Amygdala (tissue), 56 donors: ENCODE measurements at regions not wholly inside any gene's neighbourhood (a gene's known extent, or its start where the extent isn't known, plus 50 kb on each side); places are given as distances from the start of the nearest gene placed in this dataset.

Experiments used
- DNase-seq, 56 donors: peaks; one replicate each; lab custom pipeline; 2025; lab: John Stamatoyannopoulos, UW

- no peak for DNase-seq
Measured at GRCh38 chr12:107826276-107826675, 51.8 kb downstream of the ASCL4 start.

DNA sequence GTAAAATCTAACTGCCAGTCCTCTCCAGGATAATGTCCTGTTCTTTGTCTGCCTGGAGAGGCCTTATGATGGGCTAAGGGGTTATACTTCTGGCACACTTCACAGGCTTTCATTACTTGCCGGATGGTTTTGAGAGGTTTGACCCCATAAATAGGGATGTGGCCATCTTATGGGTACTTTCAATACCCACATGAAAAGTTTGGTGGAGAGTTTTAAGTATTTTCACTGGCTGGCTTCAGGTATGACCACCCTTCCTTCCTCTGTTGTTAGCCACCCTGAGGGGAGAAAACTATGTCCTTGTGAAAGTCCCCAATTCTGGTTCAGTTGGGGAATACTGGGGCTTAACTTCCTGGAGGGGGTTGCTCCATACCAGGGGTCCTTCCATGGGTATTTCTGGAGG is 54.8 kb downstream of the ASCL4 start:
- DNase-seq: no peak

GRCh38 chr12:107832441-107832840 is 57.9 kb downstream of the ASCL4 start:
- no peak for DNase-seq

- no peak for DNase-seq
Measured at GRCh38 chr12:107840186-107840585, 65.7 kb downstream of the ASCL4 start.

DNA sequence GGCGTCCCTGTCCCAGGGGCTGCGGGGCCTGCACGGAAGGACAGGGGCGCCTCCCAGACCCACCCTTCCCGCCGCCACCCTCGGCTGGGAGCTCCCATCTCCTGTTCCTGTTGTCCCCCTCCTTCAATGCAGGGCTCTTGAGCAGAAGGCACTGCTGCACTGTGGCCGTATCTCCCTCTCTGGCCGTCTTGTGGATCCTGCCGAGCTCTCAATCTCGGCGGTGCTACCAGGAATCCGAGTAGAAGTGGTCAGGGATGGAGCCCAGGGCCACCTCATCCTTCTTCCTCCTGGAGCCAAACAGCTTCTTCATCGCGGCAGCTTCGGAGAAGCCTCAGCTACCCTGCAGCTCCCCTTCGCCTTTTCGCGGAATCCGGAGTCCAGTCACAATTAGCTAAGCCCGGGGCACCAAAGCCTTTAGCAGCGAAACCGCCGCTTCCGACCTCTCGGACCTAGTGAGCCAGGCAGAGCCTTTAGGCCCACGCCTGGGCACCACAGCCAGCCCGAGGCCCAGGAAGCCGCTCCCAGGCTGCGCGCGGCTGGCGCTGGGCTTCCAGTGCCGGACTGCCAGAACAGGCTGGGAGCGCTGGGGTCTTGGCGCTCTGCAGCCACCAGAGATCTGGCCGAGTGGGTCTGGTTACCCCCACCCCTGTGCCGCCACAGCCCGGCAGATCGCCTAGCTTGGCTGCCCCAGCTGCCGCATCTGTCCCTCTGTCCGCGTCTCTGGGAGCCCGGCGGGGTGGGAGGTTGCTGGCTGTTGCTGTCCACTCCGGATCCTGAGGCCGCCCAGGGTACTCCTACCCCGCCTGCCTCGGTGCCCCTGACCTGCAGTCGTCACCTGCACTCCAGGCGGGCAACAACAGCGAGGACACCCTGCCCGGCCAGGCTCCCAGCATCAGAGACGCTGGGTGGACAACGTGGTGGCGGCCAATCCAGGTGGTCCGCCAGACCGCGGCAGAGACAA is 69.1 kb downstream of the ASCL4 start:
- DNase-seq: peak in 1 of 56 donors; percentile 35

GRCh38 chr12:107844312-107844921 is 69.9 kb downstream of the ASCL4 start:
- DNase-seq: no peak

- no peak for DNase-seq
Measured at GRCh38 chr12:107845226-107845979, 70.9 kb downstream of the ASCL4 start.

DNA sequence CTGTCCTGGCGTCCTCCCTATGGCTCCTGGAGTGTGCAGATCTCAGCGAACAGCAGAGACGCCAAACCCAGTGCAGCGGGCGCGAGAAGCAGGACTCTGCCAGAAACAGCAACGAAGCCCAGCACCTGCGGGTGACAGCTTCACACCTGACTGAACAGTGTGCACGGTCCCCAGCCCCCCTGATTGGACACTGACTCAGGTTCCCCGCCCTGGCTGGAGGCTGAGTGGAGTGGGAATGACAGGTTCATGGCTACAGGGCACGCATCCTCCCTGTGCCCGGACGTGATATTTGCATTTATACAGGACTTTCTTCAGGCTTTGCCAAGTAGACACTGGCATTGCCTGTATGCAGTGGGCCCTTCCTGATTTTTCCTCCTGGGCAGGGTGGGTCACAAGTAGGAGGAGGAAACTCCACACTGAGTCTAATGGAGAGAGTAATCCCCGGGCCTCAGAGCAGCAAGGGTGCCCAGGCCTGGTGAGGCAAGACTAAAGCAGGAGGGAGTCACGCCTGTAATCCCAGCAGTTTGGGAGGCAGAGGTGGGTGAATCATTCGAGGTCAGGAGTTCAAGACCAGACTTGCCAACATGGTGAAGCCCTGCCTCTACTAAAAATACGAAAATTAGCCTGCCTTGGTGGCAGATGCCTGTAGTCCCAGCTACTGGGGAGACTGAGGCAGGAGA is 71.6 kb downstream of the ASCL4 start:
- no peak for DNase-seq

GRCh38 chr12:107847430-107847829 is 72.9 kb downstream of the ASCL4 start:
- no peak for DNase-seq

DNA sequence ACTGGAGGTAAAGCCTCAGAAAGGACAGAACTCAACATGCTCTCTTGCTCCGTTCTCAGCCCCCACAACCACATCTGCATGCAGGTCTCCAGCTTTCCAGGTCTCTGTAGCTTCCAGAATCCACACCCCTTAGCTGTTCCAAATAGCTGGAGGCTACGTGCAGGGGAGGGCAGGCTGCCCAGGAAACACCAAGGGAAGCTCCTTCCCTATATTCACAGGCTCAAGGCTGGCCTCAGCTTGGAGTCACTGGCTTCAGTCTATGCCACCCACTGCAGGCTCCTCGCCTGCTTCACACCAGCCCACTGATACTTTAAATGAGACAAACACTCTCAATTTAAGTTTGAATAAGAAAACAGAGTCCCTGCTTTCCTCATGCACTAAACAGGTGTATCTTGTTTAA is 73.3 kb downstream of the ASCL4 start:
- no peak for DNase-seq

- DNase-seq: no peak
Measured at GRCh38 chr12:107853479-107853878, 79.0 kb downstream of the ASCL4 start.

DNA sequence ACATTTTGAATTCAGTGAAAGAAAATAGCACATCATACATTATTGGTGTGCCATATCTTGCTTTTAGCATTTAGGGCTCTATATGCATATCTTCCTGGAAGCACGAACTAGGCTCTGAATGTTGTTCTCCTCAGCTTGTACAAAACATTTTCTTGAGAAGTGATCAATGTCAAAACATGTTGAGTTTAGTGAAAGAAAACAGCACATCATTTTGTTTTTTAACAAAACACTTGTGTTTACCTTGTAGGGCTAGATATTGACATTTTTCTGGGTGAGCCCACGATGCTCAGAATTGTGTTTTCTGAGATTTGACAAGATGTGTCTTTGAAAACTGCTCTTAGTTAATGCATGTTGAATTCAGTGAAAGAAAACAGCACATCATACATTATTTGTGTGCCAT is 81.0 kb downstream of the ASCL4 start:
- no peak for DNase-seq

DNA sequence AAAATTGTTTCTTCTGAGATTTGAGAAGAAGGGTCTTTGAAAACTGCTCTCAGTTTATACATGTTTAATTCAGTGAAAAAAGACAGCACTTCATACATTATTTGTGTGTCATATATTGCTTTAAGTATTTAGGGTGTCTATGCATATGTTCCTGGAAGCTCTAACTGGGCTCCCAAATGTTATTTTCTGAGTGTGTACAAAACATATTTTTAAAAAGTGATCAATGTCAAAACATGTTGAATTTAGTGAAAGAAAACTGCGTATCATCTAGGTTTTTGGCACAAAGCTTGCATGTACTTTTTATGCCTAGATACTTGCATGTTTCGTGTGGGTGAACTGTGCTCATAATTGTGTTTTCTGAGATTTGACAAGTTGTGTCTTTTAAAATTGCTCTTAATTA is 81.6 kb downstream of the ASCL4 start:
- no peak for DNase-seq

GRCh38 chr12:107857191-107857590 is 82.7 kb downstream of the ASCL4 start:
- no peak for DNase-seq

DNA sequence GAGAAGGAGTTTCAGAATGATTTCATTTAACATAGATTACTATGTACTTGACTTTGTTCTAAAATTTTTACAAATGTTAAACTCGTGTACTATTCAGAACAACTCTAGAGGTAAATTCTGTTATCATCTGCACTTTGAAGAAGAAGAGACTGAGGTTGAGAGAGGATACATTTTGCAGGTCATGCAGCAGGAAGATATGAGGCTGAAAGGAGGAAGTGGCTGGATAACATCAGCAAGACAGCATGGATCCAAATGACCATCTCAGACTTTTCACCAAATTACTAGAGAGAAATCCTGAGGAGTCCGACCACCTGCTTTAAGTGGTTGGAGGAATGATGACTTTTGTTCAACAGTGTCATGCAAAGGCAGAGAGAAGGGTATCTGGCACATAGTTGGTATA is 84.9 kb downstream of the ASCL4 start:
- DNase-seq: no peak

- no peak for DNase-seq
Measured at GRCh38 chr12:107864235-107864634, 89.7 kb downstream of the ASCL4 start.

DNA sequence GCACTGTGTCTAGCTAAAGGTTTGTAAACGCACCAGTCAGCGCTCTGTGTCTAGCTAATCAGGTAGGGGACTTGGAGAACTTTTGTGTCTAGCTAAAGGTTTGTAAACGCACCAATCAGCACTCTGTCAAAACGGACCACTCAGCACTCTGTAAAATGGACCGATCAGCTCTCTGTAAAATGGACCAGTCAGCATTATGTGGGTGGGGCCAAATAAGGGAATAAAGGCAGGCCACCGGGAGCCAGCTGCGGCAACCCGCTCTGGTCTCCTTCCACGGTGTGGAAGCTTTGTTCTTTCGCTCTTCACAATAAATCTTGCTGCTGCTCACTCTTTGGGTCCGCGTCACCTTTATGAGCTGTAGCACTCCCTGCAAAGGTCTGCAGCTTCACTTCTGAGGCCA is 90.2 kb downstream of the ASCL4 start:
- DNase-seq: peak in 1 of 56 donors; percentile 10

DNA sequence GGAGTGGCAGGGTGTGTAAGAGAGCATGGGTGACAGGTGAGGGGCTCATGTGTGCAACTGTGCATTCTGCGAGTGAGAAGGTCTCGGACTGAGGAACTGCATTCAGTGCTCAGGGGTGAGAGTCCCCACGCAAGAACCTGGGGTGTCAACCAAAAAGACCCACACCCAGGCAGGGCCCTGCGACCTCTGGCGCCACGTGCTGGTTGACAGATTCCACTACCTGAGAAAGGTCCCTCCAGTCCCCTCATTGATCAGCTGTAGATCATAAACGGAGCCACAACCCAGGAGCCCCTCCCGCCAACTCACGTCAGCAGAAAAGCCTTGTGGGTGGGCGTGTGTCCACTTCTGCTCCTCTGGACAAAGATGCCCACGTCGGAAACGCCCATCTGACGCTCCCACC is 98.7 kb downstream of the ASCL4 start:
- no peak for DNase-seq

DNA sequence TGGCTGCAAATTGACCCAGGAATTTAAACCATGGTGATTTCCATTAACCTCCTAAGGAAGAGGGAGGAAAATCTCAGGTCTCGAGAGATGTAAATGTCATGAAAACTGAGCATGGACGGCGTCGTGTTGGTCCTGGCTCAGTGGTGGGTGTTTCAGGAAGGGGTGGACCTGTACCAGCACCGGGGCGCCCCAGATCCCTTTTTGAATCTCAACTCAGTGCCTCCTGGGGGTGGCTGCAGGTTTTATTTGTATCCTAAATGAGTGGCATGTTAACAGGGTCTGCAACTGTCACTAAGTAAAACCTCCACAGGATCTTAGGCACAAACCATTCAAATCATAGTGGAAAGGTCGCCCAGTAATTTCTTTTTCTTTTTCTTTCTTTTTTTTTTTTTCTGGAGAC is 101.3 kb downstream of the ASCL4 start:
- DNase-seq: no peak
